ENCODE measurements at regions not wholly inside any gene's neighbourhood (a gene's known extent, or its start where the extent isn't known, plus 50 kb on each side); places are given as distances from the start of the nearest gene placed in this dataset.
"Not testable (repeated sequence)": the region's sequence is repeated elsewhere in the genome, so short reads cannot be mapped to it uniquely, and the experiment has no call there.

DNA sequence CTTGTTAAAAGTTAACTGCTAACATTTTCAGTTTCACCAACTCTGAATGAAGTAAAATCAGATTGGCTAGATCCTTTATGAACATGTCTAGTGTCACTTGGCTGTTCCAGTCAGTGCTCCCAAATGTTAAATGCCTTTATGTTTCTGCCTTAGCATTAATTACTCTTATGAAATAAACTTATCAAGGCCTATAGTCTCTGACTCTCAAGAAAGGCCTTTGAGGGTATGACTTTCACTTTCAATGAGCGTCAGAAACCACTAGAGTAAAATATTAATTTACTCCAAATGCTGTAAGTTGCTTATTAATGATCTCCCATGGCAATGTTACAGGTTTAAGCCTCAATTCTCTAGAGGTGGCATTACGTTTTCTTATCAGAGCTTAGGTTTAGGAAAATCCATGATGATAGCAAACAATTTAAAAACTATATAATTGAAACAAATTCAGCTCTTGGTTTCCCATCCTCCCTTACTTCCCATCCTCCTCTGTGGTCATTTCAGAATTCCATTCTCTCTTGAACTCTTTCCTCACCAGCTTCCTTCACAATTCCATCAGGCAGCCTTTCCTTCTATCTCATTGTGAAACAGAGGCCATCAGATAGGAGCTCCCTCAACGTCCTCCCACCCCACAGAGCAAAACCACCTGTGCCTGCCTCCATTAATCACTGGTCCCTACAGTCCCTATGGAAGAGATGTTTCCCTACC, 108.6 kb upstream of the COP1 start:
- DNase-seq (ENCODE audit: low spot score) = no peak
- no peak for ATAC-seq
- Mint-ChIP-seq H3K36me3 (no peaks in the 10 kb centered on the region), H3K4me3 (no peak overlapping the region), H3K27ac (no peak overlapping the region), H3K4me1 (ENCODE audit: low read depth in 2 of 2) (no peaks in the 10 kb centered on the region), H3K9me3 (no peaks in the 10 kb centered on the region), H3K27me3 (peaks cover 0 to 10% of the 10 kb centered on the region in 2 donors)

DNA sequence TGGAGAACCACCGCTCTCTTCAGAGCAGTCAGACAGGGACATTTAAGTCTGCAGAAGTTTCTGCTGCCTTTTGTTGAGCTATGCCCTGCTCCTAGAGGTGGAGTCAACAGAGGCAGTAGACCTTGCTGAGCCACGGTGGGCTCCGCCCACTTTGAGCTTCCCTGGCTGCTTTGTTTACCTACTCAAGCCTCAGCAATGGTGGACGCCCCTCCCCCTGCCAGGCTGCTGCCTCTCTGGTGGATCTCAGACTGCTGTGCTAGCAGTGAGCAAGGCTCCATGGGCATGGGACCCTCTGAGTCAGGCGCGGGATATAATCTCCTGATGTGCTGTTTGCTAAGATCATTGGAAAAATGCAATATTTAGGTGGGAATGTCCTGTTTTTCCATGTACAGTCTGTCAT, 89.5 kb upstream of the COP1 start:
- H3K4me3 Mint-ChIP-seq; H3K27ac Mint-ChIP-seq; ATAC-seq; DNase-seq (ENCODE audit: low spot score); H3K27me3 Mint-ChIP-seq; H3K4me1 Mint-ChIP-seq (ENCODE audit: low read depth in 2 of 2): not testable (repeated sequence)
- Mint-ChIP-seq H3K9me3 (peaks cover 33% of the 10 kb centered on the region), H3K36me3 (peaks cover 19% of the 10 kb centered on the region)

DNA sequence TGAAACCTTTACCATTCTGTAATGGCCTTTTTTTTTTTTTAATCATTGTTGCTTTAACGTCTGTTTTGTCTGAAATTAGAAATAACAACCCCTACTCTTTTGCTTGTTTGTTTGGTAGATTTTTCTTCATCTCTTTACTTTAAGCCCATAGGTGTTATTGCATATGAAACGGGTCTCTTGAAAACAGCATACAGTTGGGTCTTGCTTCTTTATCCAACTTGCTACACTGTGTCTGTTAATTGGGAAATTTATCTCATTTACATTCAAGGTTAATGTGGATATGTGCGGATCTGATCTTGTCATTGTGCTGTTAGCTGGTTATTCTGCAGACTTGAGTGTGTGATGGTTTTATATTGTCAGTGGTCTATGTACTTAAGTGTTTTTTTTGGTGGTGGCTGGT, 78.9 kb upstream of the COP1 start:
- no peak for DNase-seq (ENCODE audit: low spot score)
- Mint-ChIP-seq H3K27me3 (peaks cover 4 to 27% of the 10 kb centered on the region in 2 donors), H3K4me3 (no peak overlapping the region), H3K4me1 (ENCODE audit: low read depth in 2 of 2) (no peaks in the 10 kb centered on the region), H3K27ac (no peak overlapping the region), H3K9me3 (peaks cover 30% of the 10 kb centered on the region), H3K36me3 (peaks cover 34% of the 10 kb centered on the region)
- no peak for ATAC-seq

GRCh38 chr1:176271572-176271971, 64.5 kb upstream of the COP1 start:
- peaks cover 0 to 7% of the 10 kb centered on the region in 2 donors for H3K27me3 Mint-ChIP-seq
- H3K9me3 Mint-ChIP-seq = peaks cover 3% of the 10 kb centered on the region
- H3K36me3 Mint-ChIP-seq = no peaks in the 10 kb centered on the region
- H3K4me3 Mint-ChIP-seq = no peak overlapping the region
- no peak for ATAC-seq
- no peak for DNase-seq (ENCODE audit: low spot score)
- H3K27ac Mint-ChIP-seq = no peak overlapping the region
- H3K4me1 Mint-ChIP-seq (ENCODE audit: low read depth in 2 of 2) = no peaks in the 10 kb centered on the region

All from natural killer cell treated with Interleukin-12 subunit alpha and Interleukin-12 subunit beta and Interleukin-15 and Interleukin-18, amount 100 ng/mL, for 72 hours (primary cell).